Spleen (tissue), 11 donors: ENCODE measurements at regions not wholly inside any gene's neighbourhood (a gene's known extent, or its start where the extent isn't known, plus 50 kb on each side); places are given as distances from the start of the nearest gene placed in this dataset.

ENCODE experiments used
- DNase-seq: peaks from one replicate; pipeline ENCODE4 v3.0.0-alpha.2; 2020
- H3K27ac ChIP-seq, 8 donors: fragments of 200-600 bp; sonication (generic) in 7 of 8; 1 replicate in 4 of 8; 2 replicates in 4 of 8; pipeline versions ENCODE4 v1.5.0 to v1.8.0; 2016 to 2021; ENCODE audit warnings: inconsistent platforms in 4 of 8, mild to moderate bottlenecking in 4 of 8, moderate library complexity in 1 of 8
- H3K27me3 ChIP-seq, 7 donors: fragments of 200-600 bp; sonication (generic) in 6 of 7; replicated peaks in 1 of 7; 1 replicate in 4 of 7; 2 replicates in 3 of 7; pipeline versions ENCODE4 v1.5.0 to v1.8.0; 2016 to 2021; ENCODE audit warnings: inconsistent platforms in 3 of 7, mild to moderate bottlenecking in 1 of 7
- H3K36me3 ChIP-seq, 6 donors: fragments of 200-600 bp; sonication (generic) in 5 of 6; 1 replicate in 4 of 6; 2 replicates in 2 of 6; pipeline versions ENCODE4 v1.5.0 to v1.8.0; 2016 to 2021; ENCODE audit warnings: inconsistent platforms in 2 of 6
- H3K4me1 ChIP-seq, 6 donors: fragments of 200-600 bp; sonication (generic) in 5 of 6; 1 replicate in 3 of 6; 2 replicates in 3 of 6; pipeline versions ENCODE4 v1.5.0 to v1.8.0; 2016 to 2021; ENCODE audit warnings: inconsistent platforms in 3 of 6
- H3K4me3 ChIP-seq, 8 donors: fragments of 200-600 bp; sonication (generic) in 7 of 8; 1 replicate in 4 of 8; 2 replicates in 4 of 8; pipeline versions ENCODE4 v1.5.0 to v1.8.0; 2016 to 2021; ENCODE audit warnings: inconsistent platforms in 4 of 8, mild to moderate bottlenecking in 4 of 8, moderate library complexity in 2 of 8
- H3K9me3 ChIP-seq, 8 donors: fragments of 200-600 bp; sonication (generic) in 7 of 8; 1 replicate in 4 of 8; 2 replicates in 4 of 8; pipeline versions ENCODE4 v1.5.0 to v1.8.0; 2016 to 2021; ENCODE audit warnings: inconsistent platforms in 4 of 8
- POLR2A ChIP-seq, 3 donors: fragments of 450-650 bp; IDR thresholded peaks; one replicate each; pipeline ENCODE4 v1.5.1; 2017; ENCODE audit warnings: antibody characterized with exemption in 3 of 3, mild to moderate bottlenecking in 1 of 3
- POLR2AphosphoS5 ChIP-seq, 3 donors: sonication (generic); formaldehyde crosslinking; IDR thresholded peaks; one replicate each; pipeline ENCODE4 v1.5.1; 2017; ENCODE audit warnings: antibody characterized with exemption in 3 of 3
- WGBS, 5 donors: extraction: QIAGEN DNeasy Blood & Tissue Kit in 3 of 5; methylation state at CpG; one replicate each; pipeline versions ENCODE4 v1.1.5 to v1.1.7; 2013 to 2018; 5-methylcytosine and 5-hydroxymethylcytosine counted together
- intact Hi-C: fragments of 100-400 bp; cut with DNase I; formaldehyde crosslinking; loops from one replicate; pipeline ENCODE4 v1.15.0; 2023; ENCODE audit warnings: low total_unique reads
- TF ChIP-seq, protein P1 (sequence below), 11 experiments: fragments of 200-600 bp in 7 of 11; fragments of 450-650 bp in 4 of 11; sonication (generic) in 4 of 11; IDR thresholded peaks in 8 of 11; conservative IDR thresholded peaks in 3 of 11; 1 replicate in 7 of 11; 2 replicates in 4 of 11; pipeline versions ENCODE4 v1.4.0 to v1.8.0; 2016 to 2021; ENCODE audit warnings: antibody characterized with exemption in 11 of 11, inconsistent platforms in 4 of 11, mild to moderate bottlenecking in 1 of 11
- donor health status: healthy with polysubstance abuse.
- donor health status: DM: no; HTN: no; CAD: no; lungs with moderate emphysema.
- donor health status: DM: no; HTN: no; CAD: no.
- donor health status: Bipolar disorder and iron deficiency.
- donor health status: healthy.
- donor health status: DM: no; HTN: no; CAD: no.
- donor health status: DM: yes; HTN: yes; CAD: no.

DNA sequence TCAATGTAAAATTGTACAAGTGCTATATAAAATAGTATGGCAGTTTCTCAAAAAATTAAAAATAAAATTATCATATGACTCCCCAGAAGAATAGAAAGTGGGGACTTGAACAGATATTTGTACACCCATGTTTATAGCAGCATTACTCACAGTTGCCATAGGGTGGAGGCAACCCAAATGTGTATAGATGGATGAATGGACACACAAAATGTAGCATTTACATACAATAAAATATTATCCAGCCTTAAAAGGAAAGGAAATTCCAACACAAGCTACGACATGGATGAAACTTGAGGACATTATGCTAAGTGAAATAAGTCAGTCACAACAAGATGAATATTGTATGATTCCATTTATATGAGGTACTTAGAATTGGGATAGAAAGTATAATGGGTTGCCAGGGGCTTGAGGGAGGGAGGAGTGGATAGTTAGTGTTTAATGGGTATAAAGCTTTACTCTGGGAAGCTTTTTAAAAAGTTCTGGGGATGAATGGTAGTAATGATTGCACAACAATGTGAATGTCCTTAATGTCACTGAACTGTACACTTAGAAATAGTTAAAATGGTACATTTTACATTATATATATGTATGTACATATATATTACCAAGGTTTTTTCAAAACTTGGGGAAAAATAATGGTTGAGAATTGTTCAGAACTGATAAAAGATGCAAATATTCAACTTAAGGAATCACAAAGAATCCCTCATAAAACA, 53.0 kb upstream of the ADORA3 start:
- DNase-seq: no peak
- WGBS, 5 donors: 88 to 98% (median 93%) methylated on average over 1 of the region's 1 CpG
- TF ChIP-seq, protein P1, sequence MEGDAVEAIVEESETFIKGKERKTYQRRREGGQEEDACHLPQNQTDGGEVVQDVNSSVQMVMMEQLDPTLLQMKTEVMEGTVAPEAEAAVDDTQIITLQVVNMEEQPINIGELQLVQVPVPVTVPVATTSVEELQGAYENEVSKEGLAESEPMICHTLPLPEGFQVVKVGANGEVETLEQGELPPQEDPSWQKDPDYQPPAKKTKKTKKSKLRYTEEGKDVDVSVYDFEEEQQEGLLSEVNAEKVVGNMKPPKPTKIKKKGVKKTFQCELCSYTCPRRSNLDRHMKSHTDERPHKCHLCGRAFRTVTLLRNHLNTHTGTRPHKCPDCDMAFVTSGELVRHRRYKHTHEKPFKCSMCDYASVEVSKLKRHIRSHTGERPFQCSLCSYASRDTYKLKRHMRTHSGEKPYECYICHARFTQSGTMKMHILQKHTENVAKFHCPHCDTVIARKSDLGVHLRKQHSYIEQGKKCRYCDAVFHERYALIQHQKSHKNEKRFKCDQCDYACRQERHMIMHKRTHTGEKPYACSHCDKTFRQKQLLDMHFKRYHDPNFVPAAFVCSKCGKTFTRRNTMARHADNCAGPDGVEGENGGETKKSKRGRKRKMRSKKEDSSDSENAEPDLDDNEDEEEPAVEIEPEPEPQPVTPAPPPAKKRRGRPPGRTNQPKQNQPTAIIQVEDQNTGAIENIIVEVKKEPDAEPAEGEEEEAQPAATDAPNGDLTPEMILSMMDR (IDR thresholded peaks at IDR 0.05 in 8 of 11, conservative IDR thresholded peaks at IDR 0.05 in 3 of 11): peak in 2 of 11 experiments; percentile 14 to 21
- no peak for TF ChIP-seq POLR2AphosphoS5 (IDR thresholded peaks at IDR 0.05)

DNA sequence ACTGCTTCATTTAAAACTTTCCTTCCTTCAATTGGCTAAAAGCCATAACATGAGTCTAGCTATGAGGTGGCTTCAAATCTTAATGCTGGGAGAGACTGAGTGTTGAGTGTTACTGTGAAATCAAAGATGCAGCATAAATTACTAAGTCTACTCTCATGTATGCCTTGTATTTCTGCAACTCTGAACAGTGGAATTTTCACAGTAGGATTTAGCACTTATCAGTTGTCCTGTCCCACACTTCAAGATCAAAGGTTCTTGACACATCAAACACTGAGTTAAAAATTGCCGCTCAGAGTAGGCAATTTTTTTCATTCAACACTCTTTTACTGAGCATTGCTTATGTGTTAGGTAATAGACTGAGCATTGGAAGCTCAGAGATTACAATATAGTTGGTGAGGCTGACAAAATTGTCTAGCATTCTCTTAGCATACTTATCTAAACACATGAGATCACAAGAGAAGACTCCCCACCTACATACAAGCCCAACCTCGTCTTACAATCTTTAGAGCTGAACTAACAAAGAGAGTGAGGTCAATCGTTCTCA, 56.4 kb upstream of the ADORA3 start:
- 81 to 93% (median 90%) methylated on average over 3 of the region's 3 CpGs for WGBS, 5 donors
- intact Hi-C loops: no loop called here
- TF ChIP-seq, protein P1 (IDR thresholded peaks at IDR 0.05 in 8 of 11, conservative IDR thresholded peaks at IDR 0.05 in 3 of 11): no peak
- no peak for TF ChIP-seq POLR2A (IDR thresholded peaks at IDR 0.05)
- TF ChIP-seq POLR2AphosphoS5 (IDR thresholded peaks at IDR 0.05): no peak

More for the DNA sequence above, 53.0 kb upstream of the ADORA3 start:
- no peak overlapping the region for H3K27ac ChIP-seq
- no peak overlapping the region for H3K4me3 ChIP-seq
- H3K9me3 ChIP-seq: no peaks in the 10 kb centered on the region
- H3K36me3 ChIP-seq: no peaks in the 10 kb centered on the region
- intact Hi-C loops: no loop called here
- H3K4me1 ChIP-seq: no peaks in the 10 kb centered on the region
- no peaks in the 10 kb centered on the region for H3K27me3 ChIP-seq

DNA sequence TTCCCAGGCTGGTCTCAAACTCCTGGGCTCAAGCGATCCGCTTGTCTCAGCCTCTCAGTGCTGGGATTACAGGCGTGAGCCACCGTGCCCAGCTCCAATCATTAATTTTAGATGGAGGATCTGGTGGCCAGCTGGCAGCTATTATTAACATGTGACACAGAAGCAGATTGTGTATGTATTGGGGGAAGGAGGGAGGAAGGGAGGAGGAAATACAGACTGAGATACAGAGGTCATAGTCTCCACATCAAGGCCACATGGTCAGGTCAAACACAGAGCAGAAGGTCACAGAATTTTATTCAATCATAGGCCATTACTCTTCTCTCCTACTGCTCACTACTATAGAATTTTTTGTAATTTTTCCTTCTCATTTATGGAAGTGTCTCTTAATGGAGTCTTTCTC, 57.9 kb upstream of the ADORA3 start:
- H3K27ac ChIP-seq: no peak overlapping the region
- no peak overlapping the region for H3K4me3 ChIP-seq
- no peak for DNase-seq
- H3K4me1 ChIP-seq: no peaks in the 10 kb centered on the region
- H3K9me3 ChIP-seq: no peaks in the 10 kb centered on the region
- H3K36me3 ChIP-seq: no peaks in the 10 kb centered on the region
- intact Hi-C loops: no loop called here
- TF ChIP-seq POLR2A (IDR thresholded peaks at IDR 0.05) (no peak), POLR2AphosphoS5 (IDR thresholded peaks at IDR 0.05) (no peak)
- TF ChIP-seq, protein P1 (IDR thresholded peaks at IDR 0.05 in 8 of 11, conservative IDR thresholded peaks at IDR 0.05 in 3 of 11): no peak
- 80 to 84% (median 83%) methylated on average over 4 of the region's 4 CpGs for WGBS, 5 donors
- H3K27me3 ChIP-seq: no peaks in the 10 kb centered on the region

More for the DNA sequence above, 56.4 kb upstream of the ADORA3 start:
- Histone ChIP-seq H3K27me3 (no peaks in the 10 kb centered on the region), H3K9me3 (no peaks in the 10 kb centered on the region), H3K27ac (no peak overlapping the region), H3K4me3 (no peak overlapping the region), H3K4me1 (no peaks in the 10 kb centered on the region), H3K36me3 (no peaks in the 10 kb centered on the region)
- no peak for DNase-seq

DNA sequence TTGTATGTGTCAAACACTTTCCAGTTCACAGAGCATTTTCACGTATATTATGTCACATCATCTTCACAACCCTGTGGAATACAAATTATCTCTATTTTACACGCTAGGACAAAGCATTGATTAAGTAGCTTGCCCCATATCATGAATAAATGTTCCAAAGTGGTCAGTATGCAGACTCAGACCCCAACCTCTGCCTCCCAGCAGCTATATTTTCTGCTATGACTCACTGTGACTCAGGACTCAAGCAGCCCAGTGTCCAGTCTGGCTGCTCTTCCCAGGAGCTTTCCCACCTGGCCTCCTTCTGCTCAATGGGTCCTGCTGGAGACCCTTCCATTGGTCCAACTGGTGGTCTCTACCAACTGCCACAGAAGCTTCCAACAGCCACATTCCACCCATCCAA, 56.0 kb upstream of the RAP1A start:
- Histone ChIP-seq H3K27ac (no peak overlapping the region), H3K36me3 (no peaks in the 10 kb centered on the region), H3K4me1 (no peaks in the 10 kb centered on the region), H3K4me3 (no peak overlapping the region), H3K9me3 (no peaks in the 10 kb centered on the region), H3K27me3 (no peaks in the 10 kb centered on the region)
- 45 to 90% (median 50%) methylated on average over 2 of the region's 2 CpGs for WGBS, 5 donors
- TF ChIP-seq POLR2AphosphoS5 (IDR thresholded peaks at IDR 0.05): no peak
- TF ChIP-seq, protein P1 (IDR thresholded peaks at IDR 0.05 in 8 of 11, conservative IDR thresholded peaks at IDR 0.05 in 3 of 11): no peak
- TF ChIP-seq POLR2A (IDR thresholded peaks at IDR 0.05): no peak
- no peak for DNase-seq
- intact Hi-C loops: no loop called here
